Activated naive CD4-positive, alpha-beta T cell treated with anti-CD3 and anti-CD28 coated beads for 36 hours (primary cell): ENCODE measurements at regions not wholly inside any gene's neighbourhood (a gene's known extent, or its start where the extent isn't known, plus 50 kb on each side); places are given as distances from the start of the nearest gene placed in this dataset.

Experiments
- CTCF ChIA-PET: fragments of 350-600 bp; sonication (Branson Sonifier 250); formaldehyde crosslinking; loops from one replicate; lab custom pipeline; 2021; ENCODE audit warnings: antibody characterized with exemption; lab: Charles Lee
- DNase-seq: peaks from one replicate; pipeline ENCODE4 v3.0.0-alpha.2; 2020
- H3K27ac Mint-ChIP-seq: one replicate; pipeline ENCODE4 v1.8.0; 2021; ENCODE audit warnings: mild to moderate bottlenecking, mixed read lengths
- H3K27me3 Mint-ChIP-seq: one replicate; pipeline ENCODE4 v1.8.0; 2021; ENCODE audit warnings: low read depth, mixed read lengths
- H3K36me3 Mint-ChIP-seq: one replicate; pipeline ENCODE4 v1.8.0; 2021; ENCODE audit warnings: low read depth, mixed read lengths
- H3K4me1 Mint-ChIP-seq: one replicate; pipeline ENCODE4 v1.8.0; 2021; ENCODE audit warnings: low read depth, mixed read lengths
- H3K4me3 Mint-ChIP-seq: one replicate; pipeline ENCODE4 v1.8.0; 2021; ENCODE audit warnings: mild to moderate bottlenecking, moderate library complexity, mixed read lengths
- H3K9me3 Mint-ChIP-seq: one replicate; pipeline ENCODE4 v1.8.0; 2021; ENCODE audit warnings: mixed read lengths
- intact Hi-C: fragments of 100-400 bp; cut with micrococcal nuclease; formaldehyde crosslinking; loops from one replicate; pipeline ENCODE4 v1.15.1; 2023

- intact Hi-C loops, result loop anchor here (1.0 to 5.0 kb wide), 3 partner anchors 57 to 194 kb away; no protein-coding TSS in a partner anchor
- DNase-seq, result peak; percentile 30
- Mint-ChIP-seq H3K36me3 (no peaks in the 10 kb centered on the region), H3K4me1 (peaks cover 7% of the 10 kb centered on the region), H3K4me3 (no peak overlapping the region), H3K9me3 (no peaks in the 10 kb centered on the region), H3K27me3 (peaks cover 15% of the 10 kb centered on the region), H3K27ac (no peak overlapping the region)
- CTCF ChIA-PET, result interaction anchor here (1.6 kb wide), 1 partner anchor 68 kb away, joined by 7 read pairs; no protein-coding TSS in a partner anchor
These were observed 237.4 kb upstream of the UMPS start for GRCh38 chr3:124492824-124493223.

GRCh38 chr3:124496061-124496460, 234.2 kb upstream of the UMPS start:
- Mint-ChIP-seq H3K4me3 (no peak overlapping the region), H3K4me1 (peaks cover 3% of the 10 kb centered on the region), H3K36me3 (no peaks in the 10 kb centered on the region), H3K27ac (no peak overlapping the region), H3K9me3 (no peaks in the 10 kb centered on the region), H3K27me3 (peaks cover 14% of the 10 kb centered on the region)
- CTCF ChIA-PET, result no interaction called here
- intact Hi-C loops, result no loop called here
- DNase-seq, result no peak

GRCh38 chr3:124497487-124497886, 232.8 kb upstream of the UMPS start:
- DNase-seq, result no peak
- intact Hi-C loops, result no loop called here
- Mint-ChIP-seq H3K36me3 (no peaks in the 10 kb centered on the region), H3K4me1 (no peaks in the 10 kb centered on the region), H3K4me3 (no peak overlapping the region), H3K27me3 (peaks cover 19% of the 10 kb centered on the region), H3K27ac (no peak overlapping the region), H3K9me3 (no peaks in the 10 kb centered on the region)
- CTCF ChIA-PET, result no interaction called here

- intact Hi-C loops, result no loop called here
- Mint-ChIP-seq H3K36me3 (no peaks in the 10 kb centered on the region), H3K9me3 (no peaks in the 10 kb centered on the region), H3K4me3 (no peak overlapping the region), H3K27me3 (peaks cover 23% of the 10 kb centered on the region), H3K27ac (no peak overlapping the region), H3K4me1 (no peaks in the 10 kb centered on the region)
- CTCF ChIA-PET, result no interaction called here
- DNase-seq, result no peak
These were observed 231.4 kb upstream of the UMPS start for GRCh38 chr3:124498891-124499290.

- no peak overlapping the region for H3K27ac Mint-ChIP-seq
- no peak overlapping the region for H3K4me3 Mint-ChIP-seq
- no peak for DNase-seq
- H3K4me1 Mint-ChIP-seq, result no peaks in the 10 kb centered on the region
- intact Hi-C loops, result loop anchor here (1.0 kb wide), 1 partner anchor 22 kb away; no protein-coding TSS in a partner anchor
- peaks cover 22% of the 10 kb centered on the region for H3K27me3 Mint-ChIP-seq
- H3K9me3 Mint-ChIP-seq, result no peaks in the 10 kb centered on the region
- H3K36me3 Mint-ChIP-seq, result no peaks in the 10 kb centered on the region
- CTCF ChIA-PET, result interaction anchor here (0.7 kb wide), 1 partner anchor 589 kb away, joined by 5 read pairs; no protein-coding TSS in a partner anchor
These were observed 225.8 kb upstream of the UMPS start for GRCh38 chr3:124504332-124505059.

GRCh38 chr3:124509884-124510283, 220.4 kb upstream of the UMPS start:
- CTCF ChIA-PET, result no interaction called here
- no peaks in the 10 kb centered on the region for H3K36me3 Mint-ChIP-seq
- intact Hi-C loops, result no loop called here
- DNase-seq, result no peak
- H3K4me1 Mint-ChIP-seq, result no peaks in the 10 kb centered on the region
- H3K27ac Mint-ChIP-seq, result no peak overlapping the region
- H3K27me3 Mint-ChIP-seq, result peaks cover 21% of the 10 kb centered on the region
- no peak overlapping the region for H3K4me3 Mint-ChIP-seq
- no peaks in the 10 kb centered on the region for H3K9me3 Mint-ChIP-seq

GRCh38 chr3:124510290-124510689, 220.0 kb upstream of the UMPS start:
- no peak for DNase-seq
- H3K9me3 Mint-ChIP-seq, result no peaks in the 10 kb centered on the region
- H3K36me3 Mint-ChIP-seq, result no peaks in the 10 kb centered on the region
- H3K27me3 Mint-ChIP-seq, result peaks cover 21% of the 10 kb centered on the region
- H3K4me3 Mint-ChIP-seq, result no peak overlapping the region
- no peaks in the 10 kb centered on the region for H3K4me1 Mint-ChIP-seq
- CTCF ChIA-PET, result no interaction called here
- no peak overlapping the region for H3K27ac Mint-ChIP-seq
- intact Hi-C loops, result no loop called here

GRCh38 chr3:124512881-124513609, 217.2 kb upstream of the UMPS start:
- no peaks in the 10 kb centered on the region for H3K4me1 Mint-ChIP-seq
- H3K36me3 Mint-ChIP-seq, result no peaks in the 10 kb centered on the region
- CTCF ChIA-PET, result interaction anchor here (0.6 to 1.7 kb wide), 2 partner anchors 36 to 995 kb away, joined by 3 read pairs; no protein-coding TSS in a partner anchor
- H3K9me3 Mint-ChIP-seq, result no peaks in the 10 kb centered on the region
- intact Hi-C loops, result no loop called here
- no peak overlapping the region for H3K4me3 Mint-ChIP-seq
- peaks cover 21% of the 10 kb centered on the region for H3K27me3 Mint-ChIP-seq
- DNase-seq, result no peak
- no peak overlapping the region for H3K27ac Mint-ChIP-seq

- intact Hi-C loops, result no loop called here
- H3K4me1 Mint-ChIP-seq, result no peaks in the 10 kb centered on the region
- H3K27me3 Mint-ChIP-seq, result peaks cover 21% of the 10 kb centered on the region
- CTCF ChIA-PET, result no interaction called here
- no peak overlapping the region for H3K27ac Mint-ChIP-seq
- H3K36me3 Mint-ChIP-seq, result no peaks in the 10 kb centered on the region
- DNase-seq, result no peak
- H3K4me3 Mint-ChIP-seq, result no peak overlapping the region
- no peaks in the 10 kb centered on the region for H3K9me3 Mint-ChIP-seq
These were observed 216.6 kb upstream of the UMPS start for GRCh38 chr3:124513610-124513997.

GRCh38 chr3:124514683-124515082, 215.6 kb upstream of the UMPS start:
- intact Hi-C loops, result no loop called here
- Mint-ChIP-seq H3K9me3 (no peaks in the 10 kb centered on the region), H3K27me3 (peaks cover 21% of the 10 kb centered on the region), H3K4me3 (no peak overlapping the region), H3K36me3 (no peaks in the 10 kb centered on the region), H3K4me1 (no peaks in the 10 kb centered on the region), H3K27ac (no peak overlapping the region)
- DNase-seq, result no peak
- CTCF ChIA-PET, result no interaction called here

GRCh38 chr3:124516333-124516732, 213.9 kb upstream of the UMPS start:
- intact Hi-C loops, result no loop called here
- peaks cover 14% of the 10 kb centered on the region for H3K27me3 Mint-ChIP-seq
- no peak overlapping the region for H3K27ac Mint-ChIP-seq
- H3K36me3 Mint-ChIP-seq, result no peaks in the 10 kb centered on the region
- DNase-seq, result no peak
- no peaks in the 10 kb centered on the region for H3K9me3 Mint-ChIP-seq
- H3K4me1 Mint-ChIP-seq, result no peaks in the 10 kb centered on the region
- CTCF ChIA-PET, result interaction anchor here (1.0 kb wide), 1 partner anchor 43 kb away, joined by 3 read pairs; no protein-coding TSS in a partner anchor
- no peak overlapping the region for H3K4me3 Mint-ChIP-seq

GRCh38 chr3:124517306-124517705, 212.9 kb upstream of the UMPS start:
- intact Hi-C loops, result no loop called here
- H3K36me3 Mint-ChIP-seq, result no peaks in the 10 kb centered on the region
- peaks cover 9% of the 10 kb centered on the region for H3K27me3 Mint-ChIP-seq
- H3K27ac Mint-ChIP-seq, result no peak overlapping the region
- CTCF ChIA-PET, result no interaction called here
- no peaks in the 10 kb centered on the region for H3K9me3 Mint-ChIP-seq
- DNase-seq, result no peak
- no peaks in the 10 kb centered on the region for H3K4me1 Mint-ChIP-seq
- H3K4me3 Mint-ChIP-seq, result no peak overlapping the region

GRCh38 chr3:124518350-124518749, 211.9 kb upstream of the UMPS start:
- Mint-ChIP-seq H3K4me3 (no peak overlapping the region), H3K36me3 (no peaks in the 10 kb centered on the region), H3K27me3 (peaks cover 4% of the 10 kb centered on the region), H3K27ac (no peak overlapping the region), H3K9me3 (no peaks in the 10 kb centered on the region), H3K4me1 (no peaks in the 10 kb centered on the region)
- CTCF ChIA-PET, result no interaction called here
- intact Hi-C loops, result no loop called here
- DNase-seq, result no peak
